ENCODE measurements at regions not wholly inside any gene's neighbourhood (a gene's known extent, or its start where the extent isn't known, plus 50 kb on each side); places are given as distances from the start of the nearest gene placed in this dataset.

- no peak for DNase-seq (ENCODE audit: low read depth in 4 of 4, low spot score in 1 of 4)
Measured at GRCh38 chr2:146128216-146128615, 1608.3 kb upstream of the ZEB2 start.

GRCh38 chr2:146125551-146125950 lies 1605.6 kb upstream of the ZEB2 start:
- DNase-seq (ENCODE audit: low read depth in 4 of 4, low spot score in 1 of 4): no peak

- DNase-seq (ENCODE audit: low read depth in 4 of 4, low spot score in 1 of 4): no peak
Measured at GRCh38 chr2:146124741-146125140, 1604.8 kb upstream of the ZEB2 start.

GRCh38 chr2:146123714-146124113 lies 1603.8 kb upstream of the ZEB2 start:
- DNase-seq (ENCODE audit: low read depth in 4 of 4, low spot score in 1 of 4): no peak

GRCh38 chr2:146123256-146123655 lies 1603.3 kb upstream of the ZEB2 start:
- no peak for DNase-seq (ENCODE audit: low read depth in 4 of 4, low spot score in 1 of 4)

- DNase-seq (ENCODE audit: low read depth in 4 of 4, low spot score in 1 of 4): no peak
Measured at GRCh38 chr2:146119586-146119985, 1599.7 kb upstream of the ZEB2 start.

- DNase-seq (ENCODE audit: low read depth in 4 of 4, low spot score in 1 of 4): no peak
Measured at GRCh38 chr2:146108993-146109392, 1589.1 kb upstream of the ZEB2 start.

GRCh38 chr2:146094185-146094584 lies 1574.3 kb upstream of the ZEB2 start:
- no peak for DNase-seq (ENCODE audit: low read depth in 4 of 4, low spot score in 1 of 4)

- no peak for DNase-seq (ENCODE audit: low read depth in 4 of 4, low spot score in 1 of 4)
Measured at GRCh38 chr2:146081459-146081858, 1561.5 kb upstream of the ZEB2 start.

- DNase-seq (ENCODE audit: low read depth in 4 of 4, low spot score in 1 of 4): no peak
Measured at GRCh38 chr2:146080925-146081324, 1561.0 kb upstream of the ZEB2 start.

GRCh38 chr2:146079216-146079615 lies 1559.3 kb upstream of the ZEB2 start:
- DNase-seq (ENCODE audit: low read depth in 4 of 4, low spot score in 1 of 4): no peak

GRCh38 chr2:146077156-146077555 lies 1557.2 kb upstream of the ZEB2 start:
- DNase-seq (ENCODE audit: low read depth in 4 of 4, low spot score in 1 of 4): no peak

GRCh38 chr2:146068051-146068450 lies 1548.1 kb upstream of the ZEB2 start:
- no peak for DNase-seq (ENCODE audit: low read depth in 4 of 4, low spot score in 1 of 4)

- no peak for DNase-seq (ENCODE audit: low read depth in 4 of 4, low spot score in 1 of 4)
Measured at GRCh38 chr2:146048141-146048540, 1528.2 kb upstream of the ZEB2 start.

- no peak for DNase-seq (ENCODE audit: low read depth in 4 of 4, low spot score in 1 of 4)
Measured at GRCh38 chr2:146041274-146041910, 1521.5 kb upstream of the ZEB2 start.

- DNase-seq (ENCODE audit: low read depth in 4 of 4, low spot score in 1 of 4): no peak
Measured at GRCh38 chr2:146040051-146040450, 1520.1 kb upstream of the ZEB2 start.

GRCh38 chr2:146038014-146038413 lies 1518.1 kb upstream of the ZEB2 start:
- no peak for DNase-seq (ENCODE audit: low read depth in 4 of 4, low spot score in 1 of 4)

GRCh38 chr2:146037334-146037870 lies 1517.5 kb upstream of the ZEB2 start:
- no peak for DNase-seq (ENCODE audit: low read depth in 4 of 4, low spot score in 1 of 4)

GRCh38 chr2:146031158-146031557 lies 1511.2 kb upstream of the ZEB2 start:
- DNase-seq (ENCODE audit: low read depth in 4 of 4, low spot score in 1 of 4): no peak

- no peak for DNase-seq (ENCODE audit: low read depth in 4 of 4, low spot score in 1 of 4)
Measured at GRCh38 chr2:146027156-146027555, 1507.2 kb upstream of the ZEB2 start.

- DNase-seq (ENCODE audit: low read depth in 4 of 4, low spot score in 1 of 4): no peak
Measured at GRCh38 chr2:146025519-146025918, 1505.6 kb upstream of the ZEB2 start.

- DNase-seq (ENCODE audit: low read depth in 4 of 4, low spot score in 1 of 4): no peak
Measured at GRCh38 chr2:146024212-146024743, 1504.4 kb upstream of the ZEB2 start.

GRCh38 chr2:146004462-146004861 lies 1484.5 kb upstream of the ZEB2 start:
- DNase-seq (ENCODE audit: low read depth in 4 of 4, low spot score in 1 of 4): no peak

Data from stimulated activated CD4-positive, alpha-beta T cell treated with anti-CD3 and anti-CD28 coated beads, Interleukin-1b, Interleukin-23, amount 100 ng/mL, for 24 hours (primary cell).